K562 (cell line): ENCODE measurements at regions not wholly inside any gene's neighbourhood (a gene's known extent, or its start where the extent isn't known, plus 50 kb on each side); places are given as distances from the start of the nearest gene placed in this dataset.

Experiments used
- PCBP1 ChIP-seq: fragments of 200-400 bp; formaldehyde crosslinking; IDR thresholded peaks from 2 replicates; pipeline ENCODE4 v1.6.1; 2018; ENCODE audit warnings: mild to moderate bottlenecking, low read depth, low read length; ENCODE audit not compliant: poor library complexity, severe bottlenecking
- POLR3A ChIP-seq: IDR thresholded peaks from 2 replicates; pipeline ENCODE4 v1.6.1; 2011; ENCODE audit warnings: borderline replicate concordance, mild to moderate bottlenecking, moderate library complexity; ENCODE audit not compliant: insufficient read length, insufficient read depth; ENCODE audit errors: extremely low read depth
- SAFB2 ChIP-seq: fragments of 200-400 bp; formaldehyde crosslinking; IDR thresholded peaks from 2 replicates; pipeline ENCODE4 v1.6.1; 2018; ENCODE audit warnings: borderline replicate concordance, low read length, low read depth, moderate library complexity; ENCODE audit not compliant: severe bottlenecking
- TAF9B ChIP-seq: fragments of 450-650 bp; IDR thresholded peaks from 2 replicates; pipeline ENCODE4 v1.6.1; 2018; ENCODE audit warnings: mild to moderate bottlenecking; ENCODE audit not compliant: partially characterized antibody
- ZNF24 ChIP-seq: fragments of 450-650 bp; IDR thresholded peaks from 2 replicates; pipeline ENCODE4 v1.6.1; 2016
- TF ChIP-seq, protein P1 (sequence below): fragments of 450-650 bp; IDR thresholded peaks from 2 replicates; pipeline ENCODE4 v1.7.0; 2016; ENCODE audit warnings: borderline replicate concordance
- TF ChIP-seq, protein P2 (sequence below), 2 experiments: fragments of 450-650 bp in 1 of 2; IDR thresholded peaks; 2 replicates each; pipeline ENCODE4 v1.6.1; 2011 to 2017; ENCODE audit warnings: low read depth in 2 of 2, antibody characterized with exemption in 1 of 2, borderline replicate concordance in 1 of 2, low read length in 1 of 2, mild to moderate bottlenecking in 1 of 2, mixed read lengths in 1 of 2; ENCODE audit not compliant: control insufficient read depth in 1 of 2
- TF ChIP-seq, protein P3 (sequence below): fragments of 450-650 bp; IDR thresholded peaks from 2 replicates; pipeline ENCODE4 v1.6.1; 2016; ENCODE audit warnings: low read depth
- TF ChIP-seq, protein P4 (sequence below): fragments of 450-650 bp; formaldehyde crosslinking; IDR thresholded peaks from 2 replicates; pipeline ENCODE4 v1.4.0; 2020; ENCODE audit warnings: mild to moderate bottlenecking

DNA sequence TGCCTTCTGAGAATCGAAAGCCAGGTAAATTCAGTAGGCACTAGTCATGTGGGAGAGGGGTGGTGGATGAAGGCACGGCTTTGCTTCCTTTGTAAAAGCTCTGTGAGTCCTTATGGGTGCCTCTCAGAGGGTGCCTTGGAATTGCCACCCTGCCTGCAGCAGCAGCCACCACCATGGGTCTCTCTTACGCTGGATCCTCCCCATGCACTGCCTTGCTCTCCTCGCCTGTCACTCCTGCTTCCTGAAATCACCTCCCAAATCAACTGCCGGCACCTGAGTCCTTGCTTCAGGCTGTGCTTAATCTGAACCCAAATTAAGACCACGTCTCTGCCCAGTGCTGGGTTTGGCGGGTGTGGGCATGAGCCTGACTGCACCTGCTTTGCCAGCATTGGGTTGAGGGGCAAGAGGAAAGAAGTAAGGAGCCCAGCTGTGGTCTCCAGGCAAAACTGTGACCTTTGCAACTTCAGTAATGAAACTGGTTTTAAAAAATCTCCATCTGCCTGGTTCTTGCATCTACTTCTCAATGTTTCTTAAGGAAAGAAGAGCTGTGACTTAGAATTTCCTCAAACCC lies 55.9 kb upstream of the CLMN start (continued):
- TF ChIP-seq, protein P1, sequence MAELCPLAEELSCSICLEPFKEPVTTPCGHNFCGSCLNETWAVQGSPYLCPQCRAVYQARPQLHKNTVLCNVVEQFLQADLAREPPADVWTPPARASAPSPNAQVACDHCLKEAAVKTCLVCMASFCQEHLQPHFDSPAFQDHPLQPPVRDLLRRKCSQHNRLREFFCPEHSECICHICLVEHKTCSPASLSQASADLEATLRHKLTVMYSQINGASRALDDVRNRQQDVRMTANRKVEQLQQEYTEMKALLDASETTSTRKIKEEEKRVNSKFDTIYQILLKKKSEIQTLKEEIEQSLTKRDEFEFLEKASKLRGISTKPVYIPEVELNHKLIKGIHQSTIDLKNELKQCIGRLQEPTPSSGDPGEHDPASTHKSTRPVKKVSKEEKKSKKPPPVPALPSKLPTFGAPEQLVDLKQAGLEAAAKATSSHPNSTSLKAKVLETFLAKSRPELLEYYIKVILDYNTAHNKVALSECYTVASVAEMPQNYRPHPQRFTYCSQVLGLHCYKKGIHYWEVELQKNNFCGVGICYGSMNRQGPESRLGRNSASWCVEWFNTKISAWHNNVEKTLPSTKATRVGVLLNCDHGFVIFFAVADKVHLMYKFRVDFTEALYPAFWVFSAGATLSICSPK, result no peak
- TF ChIP-seq, protein P2, sequence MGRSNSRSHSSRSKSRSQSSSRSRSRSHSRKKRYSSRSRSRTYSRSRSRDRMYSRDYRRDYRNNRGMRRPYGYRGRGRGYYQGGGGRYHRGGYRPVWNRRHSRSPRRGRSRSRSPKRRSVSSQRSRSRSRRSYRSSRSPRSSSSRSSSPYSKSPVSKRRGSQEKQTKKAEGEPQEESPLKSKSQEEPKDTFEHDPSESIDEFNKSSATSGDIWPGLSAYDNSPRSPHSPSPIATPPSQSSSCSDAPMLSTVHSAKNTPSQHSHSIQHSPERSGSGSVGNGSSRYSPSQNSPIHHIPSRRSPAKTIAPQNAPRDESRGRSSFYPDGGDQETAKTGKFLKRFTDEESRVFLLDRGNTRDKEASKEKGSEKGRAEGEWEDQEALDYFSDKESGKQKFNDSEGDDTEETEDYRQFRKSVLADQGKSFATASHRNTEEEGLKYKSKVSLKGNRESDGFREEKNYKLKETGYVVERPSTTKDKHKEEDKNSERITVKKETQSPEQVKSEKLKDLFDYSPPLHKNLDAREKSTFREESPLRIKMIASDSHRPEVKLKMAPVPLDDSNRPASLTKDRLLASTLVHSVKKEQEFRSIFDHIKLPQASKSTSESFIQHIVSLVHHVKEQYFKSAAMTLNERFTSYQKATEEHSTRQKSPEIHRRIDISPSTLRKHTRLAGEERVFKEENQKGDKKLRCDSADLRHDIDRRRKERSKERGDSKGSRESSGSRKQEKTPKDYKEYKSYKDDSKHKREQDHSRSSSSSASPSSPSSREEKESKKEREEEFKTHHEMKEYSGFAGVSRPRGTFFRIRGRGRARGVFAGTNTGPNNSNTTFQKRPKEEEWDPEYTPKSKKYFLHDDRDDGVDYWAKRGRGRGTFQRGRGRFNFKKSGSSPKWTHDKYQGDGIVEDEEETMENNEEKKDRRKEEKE (IDR thresholded peaks at IDR 0.05; ENCODE audit: borderline replicate concordance in 1 of 2, control insufficient read depth in 1 of 2, low read depth in 2 of 2, low read length in 1 of 2), result no peak
- TF ChIP-seq, protein P3, sequence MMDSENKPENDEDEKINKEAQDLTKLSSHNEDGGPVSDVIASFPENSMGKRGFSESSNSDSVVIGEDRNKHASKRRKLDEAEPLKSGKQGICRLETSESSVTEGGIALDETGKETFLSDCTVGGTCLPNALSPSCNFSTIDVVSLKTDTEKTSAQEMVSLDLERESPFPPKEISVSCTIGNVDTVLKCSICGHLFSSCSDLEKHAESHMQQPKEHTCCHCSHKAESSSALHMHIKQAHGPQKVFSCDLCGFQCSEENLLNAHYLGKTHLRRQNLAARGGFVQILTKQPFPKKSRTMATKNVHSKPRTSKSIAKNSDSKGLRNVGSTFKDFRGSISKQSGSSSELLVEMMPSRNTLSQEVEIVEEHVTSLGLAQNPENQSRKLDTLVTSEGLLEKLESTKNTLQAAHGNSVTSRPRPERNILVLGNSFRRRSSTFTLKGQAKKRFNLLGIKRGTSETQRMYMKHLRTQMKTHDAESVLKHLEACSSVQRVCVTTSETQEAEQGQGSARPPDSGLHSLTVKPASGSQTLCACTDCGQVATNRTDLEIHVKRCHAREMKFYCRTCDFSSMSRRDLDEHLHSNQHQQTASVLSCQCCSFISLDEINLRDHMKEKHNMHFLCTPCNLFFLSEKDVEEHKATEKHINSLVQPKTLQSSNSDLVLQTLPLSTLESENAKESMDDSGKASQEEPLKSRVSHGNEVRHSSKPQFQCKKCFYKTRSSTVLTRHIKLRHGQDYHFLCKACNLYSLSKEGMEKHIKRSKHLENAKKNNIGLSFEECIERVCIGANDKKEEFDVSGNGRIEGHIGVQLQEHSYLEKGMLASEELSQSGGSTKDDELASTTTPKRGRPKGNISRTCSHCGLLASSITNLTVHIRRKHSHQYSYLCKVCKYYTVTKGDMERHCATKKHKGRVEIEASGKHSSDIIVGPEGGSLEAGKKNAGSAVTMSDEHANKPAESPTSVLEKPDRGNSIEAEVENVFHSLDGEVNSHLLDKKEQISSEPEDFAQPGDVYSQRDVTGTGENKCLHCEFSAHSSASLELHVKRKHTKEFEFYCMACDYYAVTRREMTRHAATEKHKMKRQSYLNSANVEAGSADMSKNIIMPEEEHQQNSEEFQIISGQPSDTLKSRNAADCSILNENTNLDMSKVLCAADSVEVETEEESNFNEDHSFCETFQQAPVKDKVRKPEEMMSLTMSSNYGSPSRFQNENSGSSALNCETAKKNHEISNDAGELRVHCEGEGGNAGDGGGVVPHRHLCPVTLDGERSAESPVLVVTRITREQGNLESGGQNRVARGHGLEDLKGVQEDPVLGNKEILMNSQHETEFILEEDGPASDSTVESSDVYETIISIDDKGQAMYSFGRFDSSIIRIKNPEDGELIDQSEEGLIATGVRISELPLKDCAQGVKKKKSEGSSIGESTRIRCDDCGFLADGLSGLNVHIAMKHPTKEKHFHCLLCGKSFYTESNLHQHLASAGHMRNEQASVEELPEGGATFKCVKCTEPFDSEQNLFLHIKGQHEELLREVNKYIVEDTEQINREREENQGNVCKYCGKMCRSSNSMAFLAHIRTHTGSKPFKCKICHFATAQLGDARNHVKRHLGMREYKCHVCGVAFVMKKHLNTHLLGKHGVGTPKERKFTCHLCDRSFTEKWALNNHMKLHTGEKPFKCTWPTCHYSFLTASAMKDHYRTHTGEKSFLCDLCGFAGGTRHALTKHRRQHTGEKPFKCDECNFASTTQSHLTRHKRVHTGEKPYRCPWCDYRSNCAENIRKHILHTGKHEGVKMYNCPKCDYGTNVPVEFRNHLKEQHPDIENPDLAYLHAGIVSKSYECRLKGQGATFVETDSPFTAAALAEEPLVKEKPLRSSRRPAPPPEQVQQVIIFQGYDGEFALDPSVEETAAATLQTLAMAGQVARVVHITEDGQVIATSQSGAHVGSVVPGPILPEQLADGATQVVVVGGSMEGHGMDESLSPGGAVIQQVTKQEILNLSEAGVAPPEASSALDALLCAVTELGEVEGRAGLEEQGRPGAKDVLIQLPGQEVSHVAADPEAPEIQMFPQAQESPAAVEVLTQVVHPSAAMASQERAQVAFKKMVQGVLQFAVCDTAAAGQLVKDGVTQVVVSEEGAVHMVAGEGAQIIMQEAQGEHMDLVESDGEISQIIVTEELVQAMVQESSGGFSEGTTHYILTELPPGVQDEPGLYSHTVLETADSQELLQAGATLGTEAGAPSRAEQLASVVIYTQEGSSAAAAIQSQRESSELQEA, result no peak
- TF ChIP-seq SAFB2 (no peak), PCBP1 (no peak), TAF9B (no peak), ZNF24 (no peak), POLR3A (no peak)
- TF ChIP-seq, protein P4, sequence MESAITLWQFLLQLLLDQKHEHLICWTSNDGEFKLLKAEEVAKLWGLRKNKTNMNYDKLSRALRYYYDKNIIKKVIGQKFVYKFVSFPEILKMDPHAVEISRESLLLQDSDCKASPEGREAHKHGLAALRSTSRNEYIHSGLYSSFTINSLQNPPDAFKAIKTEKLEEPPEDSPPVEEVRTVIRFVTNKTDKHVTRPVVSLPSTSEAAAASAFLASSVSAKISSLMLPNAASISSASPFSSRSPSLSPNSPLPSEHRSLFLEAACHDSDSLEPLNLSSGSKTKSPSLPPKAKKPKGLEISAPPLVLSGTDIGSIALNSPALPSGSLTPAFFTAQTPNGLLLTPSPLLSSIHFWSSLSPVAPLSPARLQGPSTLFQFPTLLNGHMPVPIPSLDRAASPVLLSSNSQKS (CRISPR knock-in tag), result no peak
